ENCODE measurements at regions not wholly inside any gene's neighbourhood (a gene's known extent, or its start where the extent isn't known, plus 50 kb on each side); places are given as distances from the start of the nearest gene placed in this dataset.
A peak's percentile ranks its signal among the peaks of the same experiment; 100 is the strongest.

- peaks cover 0 to 7% (median 2%) of the 10 kb centered on the region in 4 donors for H3K4me1 ChIP-seq
- H3K36me3 ChIP-seq, result no peaks in the 10 kb centered on the region
- H3K4me3 ChIP-seq, result no peak overlapping the region
- peaks cover 0 to 11% of the 10 kb centered on the region in 2 donors for H3K27me3 ChIP-seq
- no peak overlapping the region for H3K27ac ChIP-seq
- no peak for DNase-seq
- peaks cover 0 to 3% (median 0%) of the 10 kb centered on the region in 4 donors for H3K9me3 ChIP-seq
- TF ChIP-seq POLR2A (IDR thresholded peaks at IDR 0.05) (no peak), CTCF (IDR thresholded peaks at IDR 0.05) (no peak)
These were observed 58.5 kb upstream of the GATA2 start for GRCh38 chr3:128551451-128551850.

- Histone ChIP-seq H3K4me3 (no peak overlapping the region), H3K36me3 (no peaks in the 10 kb centered on the region), H3K27ac (no peak overlapping the region), H3K9me3 (peaks cover 0 to 3% (median 0%) of the 10 kb centered on the region in 4 donors), H3K27me3 (peaks cover 0 to 9% of the 10 kb centered on the region in 2 donors), H3K4me1 (peaks cover 0 to 7% (median 2%) of the 10 kb centered on the region in 4 donors)
- DNase-seq, result no peak
- no peak for TF ChIP-seq CTCF (IDR thresholded peaks at IDR 0.05)
- TF ChIP-seq POLR2A (IDR thresholded peaks at IDR 0.05), result no peak
These were observed 57.6 kb upstream of the GATA2 start for GRCh38 chr3:128550471-128551126.

- H3K9me3 ChIP-seq, result peaks cover 0 to 3% (median 0%) of the 10 kb centered on the region in 4 donors
- no peaks in the 10 kb centered on the region for H3K36me3 ChIP-seq
- no peak overlapping the region for H3K27ac ChIP-seq
- no peak overlapping the region for H3K4me3 ChIP-seq
- peaks cover 0 to 7% (median 0%) of the 10 kb centered on the region in 4 donors for H3K4me1 ChIP-seq
- H3K27me3 ChIP-seq, result peaks cover 0 to 4% of the 10 kb centered on the region in 2 donors
- DNase-seq, result no peak
- no peak for TF ChIP-seq CTCF (IDR thresholded peaks at IDR 0.05)
- no peak for TF ChIP-seq POLR2A (IDR thresholded peaks at IDR 0.05)
These were observed 57.1 kb upstream of the GATA2 start for GRCh38 chr3:128550113-128550440.

GRCh38 chr3:128549283-128550112, 56.5 kb upstream of the GATA2 start:
- TF ChIP-seq POLR2A (IDR thresholded peaks at IDR 0.05), result no peak
- TF ChIP-seq CTCF (IDR thresholded peaks at IDR 0.05), result no peak
- DNase-seq, result peak in 1 of 3 donors; percentile 42
- Histone ChIP-seq H3K27me3 (no peaks in the 10 kb centered on the region), H3K36me3 (no peaks in the 10 kb centered on the region), H3K9me3 (peaks cover 0 to 3% (median 0%) of the 10 kb centered on the region in 4 donors), H3K4me1 (peaks cover 0 to 7% (median 0%) of the 10 kb centered on the region in 4 donors), H3K27ac (peak overlapping the region in 1 of 4 donors; percentile 19), H3K4me3 (no peak overlapping the region)

GRCh38 chr3:128548426-128549282, 55.7 kb upstream of the GATA2 start:
- TF ChIP-seq CTCF (IDR thresholded peaks at IDR 0.05) (no peak), POLR2A (IDR thresholded peaks at IDR 0.05) (no peak)
- Histone ChIP-seq H3K9me3 (peaks cover 0 to 3% (median under 1%) of the 10 kb centered on the region in 4 donors), H3K4me3 (no peak overlapping the region), H3K4me1 (peaks cover 0 to 7% (median 0%) of the 10 kb centered on the region in 4 donors), H3K27me3 (no peaks in the 10 kb centered on the region), H3K36me3 (no peaks in the 10 kb centered on the region), H3K27ac (no peak overlapping the region)
- DNase-seq, result no peak
